K562 (cell line): ENCODE measurements at regions not wholly inside any gene's neighbourhood (a gene's known extent, or its start where the extent isn't known, plus 50 kb on each side); places are given as distances from the start of the nearest gene placed in this dataset.

Source experiments
- ATAC-seq: fragments of 200-7000 bp; cut with Tn5 transposase; 3 replicates; pipeline ENCODE4 v1.9.1; 2020; ENCODE audit warnings: moderate library complexity
- BruUV-seq: library from RNA; stranded (reverse); fragments of 400-500 nt; replicated peaks from 2 replicates; lab custom pipeline; 2021; lab: Mats Ljungman, UMichigan
- CTCF ChIA-PET: fragments of 300-600 bp; formaldehyde crosslinking; extraction: SDS; loops from one replicate; lab custom pipeline; 2021; ENCODE audit warnings: low intra/inter-chr PET ratio; lab: Yijun Ruan, JAX
- POLR2A ChIA-PET: fragments of 300-600, 350-650 bp; sonication (Branson Sonifier 250); formaldehyde crosslinking; extraction: SDS; loops from one replicate; lab custom pipeline; 2021; ENCODE audit warnings: antibody characterized with exemption, inconsistent platforms; lab: Yijun Ruan, JAX
- DNase-seq, 4 experiments: peaks; one replicate each; pipeline versions ENCODE4 v3.0.0 to v3.0.0-alpha.2; 2011 to 2018; ENCODE audit warnings: low spot score in 3 of 4, mixed read lengths in 3 of 4; ENCODE audit errors: extremely low read depth in 1 of 4
- FAIRE-seq: peaks from 2 replicates; lab custom pipeline; 2011; peaks lifted over from hg19 to GRCh38; lab: Jason Lieb, UNC
- H2AFZ ChIP-seq: 2 replicates; pipeline ENCODE4 v1.6.0; 2011; ENCODE audit warnings: low read depth, low read length, control low read depth, inconsistent platforms
- H3K27ac ChIP-seq: fragments of 200-600 bp; 3 replicates; pipeline ENCODE4 v1.8.0; 2011; ENCODE audit warnings: low read depth, mild to moderate bottlenecking, control low read depth, inconsistent platforms, low read length, moderate library complexity, mixed read lengths; ENCODE audit errors: extremely low read depth
- H3K27me3 ChIP-seq, 2 experiments: fragments of 300-600 bp in 1 of 2; 2 replicates in 1 of 2; 3 replicates in 1 of 2; pipeline versions ENCODE4 v1.6.0 to v1.8.0; 2011; ENCODE audit warnings: inconsistent platforms in 2 of 2, low read length in 2 of 2, mild to moderate bottlenecking in 1 of 2, mixed read lengths in 1 of 2, moderate library complexity in 1 of 2; ENCODE audit not compliant: control insufficient read depth in 2 of 2, insufficient read depth in 2 of 2
- H3K36me3 ChIP-seq: fragments of 300-600 bp; 3 replicates; pipeline ENCODE4 v1.8.0; 2011; ENCODE audit warnings: mild to moderate bottlenecking, low read length, inconsistent platforms; ENCODE audit not compliant: control insufficient read depth, insufficient read depth
- H3K4me1 ChIP-seq, 2 experiments: fragments of 200-600 bp in 1 of 2; replicated peaks in 1 of 2; 2 replicates in 1 of 2; 3 replicates in 1 of 2; pipeline versions ENCODE4 v1.5.1 to v1.8.0; 2011; ENCODE audit warnings: inconsistent platforms in 2 of 2, low read length in 2 of 2, mild to moderate bottlenecking in 1 of 2, mixed read lengths in 1 of 2, moderate library complexity in 1 of 2; ENCODE audit not compliant: control insufficient read depth in 2 of 2, insufficient read depth in 2 of 2
- H3K4me2 ChIP-seq: 2 replicates; pipeline ENCODE4 v1.6.1; 2011; ENCODE audit warnings: low read length, control low read depth, inconsistent platforms, mixed read lengths; ENCODE audit not compliant: insufficient read depth
- H3K4me3 ChIP-seq: fragments of 200-600 bp; sonication (generic), shearing (Covaris generic); 2 replicates; pipeline ENCODE4 v1.5.1; 2016; ENCODE audit warnings: control low read depth, inconsistent platforms
- H3K79me2 ChIP-seq: fragments of 200-600 bp; 3 replicates; pipeline ENCODE4 v1.8.0; 2011; ENCODE audit warnings: low read length, inconsistent platforms; ENCODE audit not compliant: control insufficient read depth, insufficient read depth
- H3K9ac ChIP-seq, 2 experiments: 2 replicates each; pipeline versions ENCODE4 v1.6.0 to v1.6.1; 2011; ENCODE audit warnings: low read depth in 2 of 2, low read length in 2 of 2, control low read depth in 1 of 2, inconsistent platforms in 1 of 2, mild to moderate bottlenecking in 1 of 2, mixed read lengths in 1 of 2; ENCODE audit not compliant: insufficient read depth in 1 of 2
- H3K9me1 ChIP-seq: one replicate; pipeline ENCODE4 v1.6.0; 2011; ENCODE audit warnings: inconsistent platforms, mild to moderate bottlenecking, low read length, moderate library complexity; ENCODE audit not compliant: control insufficient read depth, insufficient read depth
- H3K9me3 ChIP-seq: replicated peaks from 2 replicates; pipeline ENCODE4 v1.5.1; 2011; ENCODE audit warnings: low read depth, low read length, inconsistent platforms; ENCODE audit not compliant: control insufficient read depth, insufficient read depth
- H4K20me1 ChIP-seq: replicated peaks from 2 replicates; pipeline ENCODE4 v1.6.1; 2011; ENCODE audit warnings: low read length, inconsistent platforms, mixed read lengths; ENCODE audit not compliant: control insufficient read depth, insufficient read depth
- E2F3 ChIP-seq: fragments of 250-450 bp; sonication (Bioruptor Pico); IDR thresholded peaks from 2 replicates; pipeline ENCODE4 v1.4.0; 2020; ENCODE audit warnings: mild to moderate bottlenecking
- ELF4 ChIP-seq: fragments of 450-650 bp; formaldehyde crosslinking; IDR thresholded peaks from 2 replicates; pipeline ENCODE4 v1.4.0; 2022; ENCODE audit warnings: missing genetic modification characterization
- ESRRA ChIP-seq: fragments of 450-650 bp; IDR thresholded peaks from 2 replicates; pipeline ENCODE4 v1.6.1; 2014; ENCODE audit warnings: low read depth, mild to moderate bottlenecking, moderate library complexity, borderline replicate concordance
- ETV5 ChIP-seq: sonication (generic); formaldehyde crosslinking; IDR thresholded peaks from 2 replicates; pipeline ENCODE4 v1.4.0; 2020; ENCODE audit warnings: low read depth, mild to moderate bottlenecking, missing genetic modification reagents
- FOXP4 ChIP-seq: sonication (generic); formaldehyde crosslinking; IDR thresholded peaks from 2 replicates; pipeline ENCODE4 v1.8.0; 2022; ENCODE audit warnings: mild to moderate bottlenecking, missing genetic modification reagents, borderline replicate concordance
- KAT2B ChIP-seq: IDR thresholded peaks from one replicate; pipeline ENCODE4 v1.6.1; 2012; ENCODE audit warnings: low read depth, mild to moderate bottlenecking, control low read depth, inconsistent platforms, low read length, moderate library complexity
- NFIX ChIP-seq: fragments of 250-450 bp; sonication (Bioruptor Pico); IDR thresholded peaks from 2 replicates; pipeline ENCODE4 v1.4.0; 2020; ENCODE audit warnings: low read depth, mild to moderate bottlenecking, moderate library complexity
- NR2F6 ChIP-seq: fragments of 450-650 bp; formaldehyde crosslinking; IDR thresholded peaks from 2 replicates; pipeline ENCODE4 v1.4.0; 2020; ENCODE audit warnings: mild to moderate bottlenecking
- RNF2 ChIP-seq: sonication (generic); IDR thresholded peaks from 2 replicates; pipeline ENCODE4 v1.6.1; 2016
- SAP30 ChIP-seq: fragments of 200-600 bp; sonication (generic); IDR thresholded peaks from 2 replicates; pipeline ENCODE4 v1.6.1; 2012; ENCODE audit warnings: borderline replicate concordance, low read depth, mild to moderate bottlenecking, moderate library complexity, low read length, control low read depth, inconsistent platforms; ENCODE audit not compliant: insufficient read depth, poor library complexity, severe bottlenecking
- SIN3B ChIP-seq: fragments of 450-650 bp; IDR thresholded peaks from 2 replicates; pipeline ENCODE4 v1.6.1; 2017; ENCODE audit warnings: low read depth, mild to moderate bottlenecking, moderate library complexity
- VEZF1 ChIP-seq: fragments of 200-800 bp; sonication (Bioruptor generic); IDR thresholded peaks from 2 replicates; pipeline ENCODE4 v1.6.1; 2017; ENCODE audit warnings: missing genetic modification characterization, missing compliant biosample characterization
- ZBTB17 ChIP-seq: fragments of 450-650 bp; formaldehyde crosslinking; IDR thresholded peaks from 2 replicates; pipeline ENCODE4 v1.4.0; 2020; ENCODE audit warnings: mild to moderate bottlenecking
- ZNF212 ChIP-seq: fragments of 450-650 bp; formaldehyde crosslinking; IDR thresholded peaks from 2 replicates; pipeline ENCODE4 v1.4.0; 2020; ENCODE audit warnings: mild to moderate bottlenecking
- ZNF592 ChIP-seq: fragments of 450-650 bp; IDR thresholded peaks from 2 replicates; pipeline ENCODE4 v1.6.1; 2017; ENCODE audit warnings: antibody characterized with exemption, mild to moderate bottlenecking
- WGBS: fragments of 100-300 bp; shearing (Covaris generic); methylation state at CpG from one replicate; pipeline ENCODE4 v1.1.6; 2016; ENCODE audit warnings: low coverage, mixed read lengths; ENCODE audit not compliant: insufficient coverage; ENCODE audit errors: missing lambda C conversion rate; 5-methylcytosine and 5-hydroxymethylcytosine counted together
- in situ Hi-C: fragments of 300-500 bp; cut with MboI; formaldehyde crosslinking; loops from 4 replicates; pipeline ENCODE4 v1.15.0; 2018; ENCODE audit warnings: inconsistent platforms, mixed read lengths
- intact Hi-C: fragments of 100-400 bp; cut with micrococcal nuclease; formaldehyde crosslinking; loops from 2 replicates; pipeline ENCODE4 v1.14.2; 2022

GRCh38 chr21:35565204-35565611 lies 495.1 kb downstream of the SETD4 start:
- 3% methylated on average over 5 of the region's 5 CpGs for WGBS
- H3K4me3 ChIP-seq: no peak overlapping the region
- no peaks in the 10 kb centered on the region for H3K9me3 ChIP-seq
- no TSS peak for BruUV-seq
- H3K9ac ChIP-seq: no peak overlapping the region
- H3K4me2 ChIP-seq: peak overlapping the region; percentile 28; the same call in 1 of the 2 replicates
- ChIA-PET CTCF (no interaction called here), POLR2A (interaction anchor here (0.5 to 1.1 kb wide), 6 partner anchors 19 to 667 kb away, joined by 3 read pairs; no protein-coding TSS in a partner anchor)
- H3K36me3 ChIP-seq: no peaks in the 10 kb centered on the region
- ATAC-seq (peak; percentile 75), FAIRE-seq (peak; percentile 85), DNase-seq (peak in 2 of 4 experiments; percentile 42 to 60)
- no peaks in the 10 kb centered on the region for H3K9me1 ChIP-seq
- peaks cover 4 to 19% of the 10 kb centered on the region in 2 experiments; a peak in 4 of 5 replicates for H3K4me1 ChIP-seq
- peak overlapping the region; percentile 84 for H2AFZ ChIP-seq
- intact Hi-C loops: no loop called here
- H4K20me1 ChIP-seq: no peaks in the 10 kb centered on the region
- no peaks in the 10 kb centered on the region for H3K79me2 ChIP-seq
- no peaks in the 10 kb centered on the region; a peak in 1 of 5 replicates for H3K27me3 ChIP-seq
- peak overlapping the region; percentile 5; the same call in 2 of the 3 replicates for H3K27ac ChIP-seq
- in situ Hi-C loops: no loop called here
- TF ChIP-seq SIN3B (no peak), ELF4 (CRISPR knock-in tag) (peak; percentile 74; the same call in 1 of the 2 replicates), ZNF592 (peak; percentile 52), ZBTB17 (0 out of 2 replicates have a peak, but pooled peaks have one; percentile 36), FOXP4 (CRISPR knock-in tag) (no peak), E2F3 (CRISPR knock-in tag) (no peak), KAT2B (no peak), ETV5 (0 out of 2 replicates have a peak, but pooled peaks have one; percentile 19), NFIX (CRISPR knock-in tag) (no peak), ZNF212 (CRISPR knock-in tag) (0 out of 2 replicates have a peak, but pooled peaks have one; percentile 9), SAP30 (no peak), RNF2 (no peak), NR2F6 (CRISPR knock-in tag) (no peak), ESRRA (no peak), VEZF1 (peak; percentile 23; the same call in 1 of the 2 replicates)
